Activated CD4-positive, alpha-beta T cell treated with anti-CD3 and anti-CD28 coated beads, Interleukin-2, Interleukin-6, amounts not matched to agents 100 ng/mL and 50 ng/mL, durations not matched to agents 16 hours and 8 hours (primary cell): ENCODE measurements at regions not wholly inside any gene's neighbourhood (a gene's known extent, or its start where the extent isn't known, plus 50 kb on each side); places are given as distances from the start of the nearest gene placed in this dataset.

Source experiments
- DNase-seq: peaks from one replicate; pipeline ENCODE4 v3.0.0-alpha.2; 2020

GRCh38 chr6:41404182-41404845, 68.9 kb downstream of the NCR2 start:
- DNase-seq, result no peak

- DNase-seq, result no peak
Observed at GRCh38 chr6:41405941-41406727, 70.7 kb downstream of the NCR2 start.

- no peak for DNase-seq
Observed at GRCh38 chr6:41406728-41407489, 71.5 kb downstream of the NCR2 start.

GRCh38 chr6:41408576-41408975, 73.2 kb downstream of the NCR2 start:
- DNase-seq, result no peak

- DNase-seq, result no peak
Observed at GRCh38 chr6:41408982-41409381, 73.6 kb downstream of the NCR2 start.

GRCh38 chr6:41409489-41409888, 74.1 kb downstream of the NCR2 start:
- no peak for DNase-seq

- DNase-seq, result no peak
Observed at GRCh38 chr6:41411961-41412360, 76.6 kb downstream of the NCR2 start.

GRCh38 chr6:41413250-41413649, 77.8 kb downstream of the NCR2 start:
- no peak for DNase-seq

GRCh38 chr6:41416501-41416837, 81.1 kb downstream of the NCR2 start:
- DNase-seq, result no peak

- no peak for DNase-seq
Observed at GRCh38 chr6:41418741-41419140, 83.3 kb downstream of the NCR2 start.

GRCh38 chr6:41419385-41419784, 84.0 kb downstream of the NCR2 start:
- DNase-seq, result no peak

GRCh38 chr6:41420186-41420585, 84.8 kb downstream of the NCR2 start:
- no peak for DNase-seq

- no peak for DNase-seq
Observed at GRCh38 chr6:41422161-41422560, 86.8 kb downstream of the NCR2 start.

- no peak for DNase-seq
Observed at GRCh38 chr6:41423002-41423401, 87.6 kb downstream of the NCR2 start.

- DNase-seq, result peak; percentile 84
Observed at GRCh38 chr6:41424370-41425058, 89.1 kb downstream of the NCR2 start.

GRCh38 chr6:41425511-41425910, 90.1 kb downstream of the NCR2 start:
- DNase-seq, result no peak

GRCh38 chr6:41426438-41426851, 91.0 kb downstream of the NCR2 start:
- DNase-seq, result no peak

- DNase-seq, result no peak
Observed at GRCh38 chr6:41426888-41427641, 91.7 kb downstream of the NCR2 start.

GRCh38 chr6:41427642-41428335, 92.4 kb downstream of the NCR2 start:
- peak; percentile 15 for DNase-seq

GRCh38 chr6:41428336-41428995, 93.1 kb downstream of the NCR2 start:
- DNase-seq, result no peak

- DNase-seq, result peak; percentile 28
Observed at GRCh38 chr6:41428996-41429421, 93.6 kb downstream of the NCR2 start.
